ENCODE measurements at regions not wholly inside any gene's neighbourhood (a gene's known extent, or its start where the extent isn't known, plus 50 kb on each side); places are given as distances from the start of the nearest gene placed in this dataset.
A peak's percentile ranks its signal among the peaks of the same experiment; 100 is the strongest.

- H3K27me3 ChIP-seq = no peaks in the 10 kb centered on the region
- DNase-seq = no peak
- no peak overlapping the region for H3K4me3 ChIP-seq
Measured at GRCh38 chr11:35071722-35072121, 67.2 kb upstream of the CD44 start.

DNA sequence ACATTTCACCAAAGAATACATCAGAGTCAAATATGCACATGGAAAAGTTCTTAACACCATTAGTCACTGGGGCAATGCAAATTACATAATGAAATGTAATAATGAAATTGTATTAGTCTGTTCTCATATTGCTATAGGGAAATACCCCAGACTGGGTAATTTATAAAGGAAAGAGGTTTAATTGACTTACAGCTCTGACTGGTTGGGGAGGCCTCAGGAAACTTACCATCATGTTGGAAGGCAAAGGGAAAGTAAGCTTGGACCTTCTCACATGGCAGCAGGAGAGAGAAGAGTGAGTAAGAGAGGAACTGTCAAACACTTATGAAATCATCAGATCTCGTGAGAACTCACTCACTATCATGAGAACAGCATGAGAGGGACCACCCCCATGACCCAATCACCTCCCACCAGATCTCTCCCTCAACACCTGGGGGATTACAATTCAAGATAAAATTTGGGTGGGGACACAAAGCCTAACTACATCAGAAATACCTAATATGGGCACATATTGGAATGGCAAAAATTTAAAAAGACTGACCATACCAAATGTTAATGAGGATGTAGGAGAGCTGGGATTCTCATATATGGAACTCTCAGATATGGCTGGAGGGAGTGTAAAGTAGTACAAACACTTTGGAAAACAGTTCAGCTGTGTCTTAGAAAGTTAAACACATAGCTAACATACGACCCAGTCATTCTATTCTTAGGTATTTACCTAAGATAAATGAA lies 65.1 kb upstream of the CD44 start:
- Histone ChIP-seq H3K27me3 (no peaks in the 10 kb centered on the region), H3K4me3 (no peak overlapping the region), H3K36me3 (no peaks in the 10 kb centered on the region), H3K9me3 (peaks cover 14% of the 10 kb centered on the region)
- no peak for DNase-seq

More at GRCh38 chr11:35071722-35072121, 67.2 kb upstream of the CD44 start:
- Histone ChIP-seq H3K9me3 (peaks cover 14% of the 10 kb centered on the region), H3K36me3 (no peaks in the 10 kb centered on the region; the same call in 1 of the 2 replicates)

GRCh38 chr11:35076201-35077100 lies 62.5 kb upstream of the CD44 start:
- Histone ChIP-seq H3K9me3 (no peaks in the 10 kb centered on the region; the same call in 1 of the 2 replicates), H3K27me3 (no peaks in the 10 kb centered on the region), H3K4me3 (no peak overlapping the region), H3K36me3 (no peaks in the 10 kb centered on the region)
- peak; percentile 79 for DNase-seq

DNA sequence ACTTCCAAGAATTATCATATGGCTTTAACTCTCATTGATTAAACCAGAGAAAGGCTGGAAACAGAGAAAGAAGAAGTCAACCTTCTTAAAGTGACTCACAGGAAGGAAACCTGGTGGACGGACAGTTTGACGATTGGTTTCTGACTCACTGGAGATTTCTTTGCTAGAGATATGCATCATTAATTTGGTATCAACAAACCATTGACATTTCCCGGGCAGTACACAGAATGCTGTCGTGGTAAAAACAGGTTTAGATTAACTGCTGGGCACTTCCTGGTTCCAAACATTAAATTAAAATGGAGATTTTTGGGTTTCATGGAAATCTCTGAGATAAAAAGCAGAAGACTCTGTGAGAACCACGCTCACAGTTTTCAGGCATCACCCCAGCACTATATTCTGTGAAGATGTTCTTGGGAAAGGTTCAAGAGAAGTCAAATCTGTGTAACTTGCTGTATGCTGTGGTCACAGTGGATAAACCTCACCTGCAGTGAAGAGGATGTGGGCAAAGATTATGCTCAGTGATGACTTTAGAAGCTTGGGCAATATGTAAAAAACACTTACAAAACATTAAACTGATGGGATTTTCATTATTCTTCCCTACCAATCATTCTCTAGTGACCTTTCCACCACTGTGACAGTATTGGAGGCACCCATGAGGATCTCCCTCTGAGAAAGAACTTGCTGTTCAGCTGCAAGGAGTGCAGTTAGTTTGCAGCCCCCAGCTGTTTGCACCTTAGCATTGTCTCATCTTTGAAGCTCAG lies 61.1 kb upstream of the CD44 start:
- Histone ChIP-seq H3K4me3 (no peak overlapping the region), H3K27me3 (no peaks in the 10 kb centered on the region), H3K9me3 (no peaks in the 10 kb centered on the region; the same call in 1 of the 2 replicates), H3K36me3 (no peaks in the 10 kb centered on the region)
- peak; percentile 63 for DNase-seq

- Histone ChIP-seq H3K9me3 (no peaks in the 10 kb centered on the region; the same call in 1 of the 2 replicates), H3K4me3 (no peak overlapping the region), H3K27me3 (no peaks in the 10 kb centered on the region), H3K36me3 (no peaks in the 10 kb centered on the region)
- no peak for DNase-seq
Measured at GRCh38 chr11:35078470-35078735, 60.6 kb upstream of the CD44 start.

GRCh38 chr11:35079611-35080010 lies 59.4 kb upstream of the CD44 start:
- DNase-seq = no peak
- H3K27me3 ChIP-seq = no peaks in the 10 kb centered on the region
- H3K9me3 ChIP-seq = no peaks in the 10 kb centered on the region
- H3K36me3 ChIP-seq = no peaks in the 10 kb centered on the region
- no peak overlapping the region for H3K4me3 ChIP-seq

GRCh38 chr11:35082321-35083180 lies 56.4 kb upstream of the CD44 start:
- H3K9me3 ChIP-seq = no peaks in the 10 kb centered on the region
- no peaks in the 10 kb centered on the region for H3K27me3 ChIP-seq
- peak; percentile 98 for DNase-seq
- no peaks in the 10 kb centered on the region; the same call in 1 of the 2 replicates for H3K36me3 ChIP-seq
- peak overlapping the region; percentile 5; the same call in 1 of the 2 replicates for H3K4me3 ChIP-seq

GRCh38 chr11:35083181-35083430 lies 55.9 kb upstream of the CD44 start:
- Histone ChIP-seq H3K9me3 (0 out of 2 replicates have a peak, but pooled peaks cover 2% of the 10 kb centered on the region), H3K4me3 (peak overlapping the region; percentile 5; the same call in 1 of the 2 replicates), H3K36me3 (peaks cover under 1% of the 10 kb centered on the region), H3K27me3 (no peaks in the 10 kb centered on the region)
- DNase-seq = no peak

DNA sequence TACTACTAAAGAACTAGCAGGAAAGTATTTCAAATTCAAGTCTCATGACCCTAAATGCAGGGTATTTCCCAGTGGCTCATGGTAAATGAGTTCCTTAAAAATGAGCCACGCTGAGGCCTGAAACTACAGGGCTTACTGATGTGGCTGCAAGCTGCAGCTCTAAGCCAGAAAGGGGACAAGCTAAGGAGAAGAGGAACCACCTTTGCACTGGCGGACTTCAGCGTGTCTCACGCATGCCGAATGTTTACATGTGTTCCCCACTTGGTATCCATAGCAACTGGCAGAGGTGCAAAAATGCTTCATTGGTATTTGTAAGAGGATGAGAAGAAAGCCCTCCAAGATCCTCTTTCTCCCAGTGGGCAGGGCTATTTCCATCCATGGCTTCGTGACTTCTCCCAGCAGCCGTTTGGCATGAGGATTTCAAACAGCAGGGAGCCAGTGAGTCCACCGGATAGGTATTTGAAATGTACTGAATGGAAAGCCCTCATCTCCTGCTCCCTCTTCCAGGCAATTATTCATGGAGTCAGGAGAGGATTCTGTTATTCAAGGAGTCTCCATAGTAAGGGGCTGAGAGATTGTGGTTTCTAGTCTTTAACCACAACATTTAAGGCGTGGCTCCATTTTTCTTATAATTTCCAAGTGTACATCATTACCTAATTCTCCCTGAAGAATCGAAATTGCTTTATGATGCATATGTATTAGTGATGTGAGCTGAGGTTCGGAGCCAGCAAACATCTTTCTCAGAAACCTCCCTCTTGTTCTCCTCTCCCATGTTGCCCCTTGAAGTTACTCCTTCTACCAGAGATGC lies 55.3 kb upstream of the CD44 start:
- Histone ChIP-seq H3K27me3 (no peaks in the 10 kb centered on the region), H3K36me3 (peaks cover 4% of the 10 kb centered on the region), H3K4me3 (no peak overlapping the region; the same call in 1 of the 2 replicates), H3K9me3 (0 out of 2 replicates have a peak, but pooled peaks cover 5% of the 10 kb centered on the region)
- DNase-seq = peak; percentile 98

DNA sequence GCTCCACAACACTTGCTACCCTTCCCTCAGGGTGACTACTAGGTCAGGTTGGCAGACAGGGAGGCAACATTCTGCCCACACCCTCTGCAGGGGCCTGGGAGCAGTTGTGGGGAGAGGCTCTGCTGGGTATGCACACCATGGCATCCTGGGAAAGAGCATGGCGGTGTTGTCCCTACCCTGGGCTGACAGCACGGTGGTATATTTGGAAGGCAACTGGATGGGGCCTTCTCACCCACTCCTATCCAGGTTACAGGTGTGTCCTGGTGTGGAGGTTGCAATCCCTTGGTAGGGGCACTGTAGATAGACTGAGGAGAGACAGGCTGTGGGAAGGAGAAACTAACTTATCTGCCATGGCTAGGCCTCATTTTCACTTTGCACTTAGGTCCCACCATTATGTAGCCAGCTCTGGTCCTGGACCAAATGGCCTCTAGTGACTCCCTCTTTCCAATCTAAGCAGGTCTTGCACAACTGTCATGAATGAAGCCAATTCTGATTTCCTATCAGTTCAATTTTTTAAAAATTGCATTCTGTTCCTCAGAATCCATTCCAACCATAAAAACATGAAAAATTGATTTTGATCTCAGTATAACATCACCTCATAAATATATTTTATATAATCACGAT lies 54.0 kb upstream of the CD44 start:
- H3K9me3 ChIP-seq = 0 out of 2 replicates have a peak, but pooled peaks cover 5% of the 10 kb centered on the region
- no peak overlapping the region for H3K4me3 ChIP-seq
- DNase-seq = no peak
- H3K27me3 ChIP-seq = no peaks in the 10 kb centered on the region
- H3K36me3 ChIP-seq = peaks cover 4% of the 10 kb centered on the region

GRCh38 chr11:35085531-35086165 lies 53.3 kb upstream of the CD44 start:
- H3K9me3 ChIP-seq = 0 out of 2 replicates have a peak, but pooled peaks cover 5% of the 10 kb centered on the region
- H3K36me3 ChIP-seq = peaks cover 9% of the 10 kb centered on the region
- peak; percentile 40 for DNase-seq
- no peaks in the 10 kb centered on the region for H3K27me3 ChIP-seq
- no peak overlapping the region for H3K4me3 ChIP-seq

GRCh38 chr11:35087648-35088047 lies 51.3 kb upstream of the CD44 start:
- H3K9me3 ChIP-seq = peaks cover 5% of the 10 kb centered on the region; the same call in 1 of the 2 replicates
- H3K4me3 ChIP-seq = no peak overlapping the region
- no peaks in the 10 kb centered on the region for H3K27me3 ChIP-seq
- H3K36me3 ChIP-seq = peaks cover 12% of the 10 kb centered on the region
- DNase-seq = peak; percentile 28

- Histone ChIP-seq H3K4me3 (no peak overlapping the region), H3K9me3 (peaks cover 5% of the 10 kb centered on the region; the same call in 1 of the 2 replicates), H3K27me3 (no peaks in the 10 kb centered on the region), H3K36me3 (peaks cover 12% of the 10 kb centered on the region)
- DNase-seq = no peak
Measured at GRCh38 chr11:35088226-35088625, 50.7 kb upstream of the CD44 start.

GRCh38 chr11:35088676-35089075 lies 50.3 kb upstream of the CD44 start:
- Histone ChIP-seq H3K9me3 (peaks cover 5% of the 10 kb centered on the region; the same call in 1 of the 2 replicates), H3K36me3 (peaks cover 12% of the 10 kb centered on the region), H3K27me3 (no peaks in the 10 kb centered on the region), H3K4me3 (no peak overlapping the region)
- no peak for DNase-seq

Measured in MG63 (cell line).